Transverse colon (tissue), 4 donors: ENCODE measurements at regions not wholly inside any gene's neighbourhood (a gene's known extent, or its start where the extent isn't known, plus 50 kb on each side); places are given as distances from the start of the nearest gene placed in this dataset.
A peak's percentile ranks its signal among the peaks of the same experiment; 100 is the strongest.

Source experiments
- DNase-seq: peaks from one replicate; pipeline ENCODE4 v3.0.0-alpha.2; 2019
- H3K27ac ChIP-seq, 4 donors: fragments of 200-600 bp; sonication (generic); 2 replicates each; pipeline ENCODE4 v1.5.1; 2016 to 2018; ENCODE audit warnings: inconsistent platforms in 4 of 4
- H3K27me3 ChIP-seq: fragments of 200-600 bp; sonication (generic); 2 replicates; pipeline ENCODE4 v1.5.1; 2017; ENCODE audit warnings: inconsistent platforms
- H3K36me3 ChIP-seq, 4 donors: fragments of 200-600 bp; sonication (generic); 2 replicates each; pipeline ENCODE4 v1.5.1; 2017 to 2019; ENCODE audit warnings: inconsistent platforms in 4 of 4
- H3K4me1 ChIP-seq, 4 donors: fragments of 200-600 bp; sonication (generic); 2 replicates each; pipeline ENCODE4 v1.5.1; 2017 to 2020; ENCODE audit warnings: inconsistent platforms in 4 of 4
- H3K4me3 ChIP-seq, 4 donors: fragments of 200-600 bp; sonication (generic); 1 replicate in 1 of 4; 2 replicates in 3 of 4; pipeline versions ENCODE4 v1.5.1 to v1.6.1; 2017 to 2019; ENCODE audit warnings: inconsistent platforms in 4 of 4
- H3K9me3 ChIP-seq, 2 donors: fragments of 200-600 bp; sonication (generic); 2 replicates each; pipeline ENCODE4 v1.5.1; 2017 to 2019; ENCODE audit warnings: inconsistent platforms in 2 of 2
- CTCF ChIP-seq, 5 experiments: fragments of 200-600 bp in 3 of 5; fragments of 450-650 bp in 2 of 5; sonication (generic) in 3 of 5; IDR thresholded peaks; 1 replicate in 2 of 5; 2 replicates in 3 of 5; pipeline ENCODE4 v1.5.1; 2016 to 2017; ENCODE audit warnings: antibody characterized with exemption in 5 of 5, inconsistent platforms in 3 of 5, mild to moderate bottlenecking in 2 of 5, moderate library complexity in 1 of 5
- EP300 ChIP-seq: sonication (generic); formaldehyde crosslinking; IDR thresholded peaks from one replicate; pipeline ENCODE4 v1.6.1; 2017; ENCODE audit warnings: antibody characterized with exemption, low read depth
- POLR2A ChIP-seq: fragments of 450-650 bp; IDR thresholded peaks from one replicate; pipeline ENCODE4 v1.6.1; 2016; ENCODE audit warnings: antibody characterized with exemption, mild to moderate bottlenecking, moderate library complexity
- POLR2AphosphoS5 ChIP-seq, 3 donors: sonication (generic); formaldehyde crosslinking; IDR thresholded peaks; one replicate each; pipeline ENCODE4 v1.6.1; 2016; ENCODE audit warnings: antibody characterized with exemption in 3 of 3
- WGBS, 2 donors: methylation state at CpG; one replicate each; pipeline ENCODE4 v1.1.5; 2018; ENCODE audit warnings: low coverage in 1 of 2; 5-methylcytosine and 5-hydroxymethylcytosine counted together
- in situ Hi-C, 4 donors: fragments of 200-750 bp; cut with MboI; loops; one replicate each; pipeline versions ENCODE4 v1.15.0 to v1.15.1; 2017; ENCODE audit warnings: low sequenced_read_pairs in 3 of 4, low pct_ligation_motif_present in 1 of 4, low pct_unique_long_range_greater_than_20kb in 1 of 4
- intact Hi-C: fragments of 100-400 bp; cut with DNase I; formaldehyde crosslinking; loops from one replicate; pipeline ENCODE4 v1.15.1; 2023; ENCODE audit warnings: low total_unique reads

GRCh38 chr13:73851104-73851503 lies 283.1 kb downstream of the KLF12 start:
- in situ Hi-C loops (no loop called here), intact Hi-C loops (no loop called here)
- no peak overlapping the region for H3K4me3 ChIP-seq
- H3K9me3 ChIP-seq, result no peaks in the 10 kb centered on the region
- H3K4me1 ChIP-seq, result no peaks in the 10 kb centered on the region
- H3K27me3 ChIP-seq, result no peaks in the 10 kb centered on the region
- 79 to 86% methylated on average over 3 of the region's 3 CpGs for WGBS, 2 donors
- no peaks in the 10 kb centered on the region for H3K36me3 ChIP-seq
- H3K27ac ChIP-seq, result no peak overlapping the region
- TF ChIP-seq POLR2AphosphoS5 (IDR thresholded peaks at IDR 0.05) (no peak), EP300 (no peak), CTCF (IDR thresholded peaks at IDR 0.05) (no peak), POLR2A (no peak)
- no peak for DNase-seq

- WGBS, 2 donors, result 47 to 53% methylated on average over 5 of the region's 5 CpGs
- in situ Hi-C loops (no loop called here), intact Hi-C loops (no loop called here)
- H3K4me3 ChIP-seq, result no peak overlapping the region
- no peak for DNase-seq
- TF ChIP-seq CTCF (IDR thresholded peaks at IDR 0.05) (no peak), POLR2A (no peak)
- no peaks in the 10 kb centered on the region for H3K9me3 ChIP-seq
- no peaks in the 10 kb centered on the region for H3K27me3 ChIP-seq
- H3K36me3 ChIP-seq, result no peaks in the 10 kb centered on the region
- no peak overlapping the region for H3K27ac ChIP-seq
- no peaks in the 10 kb centered on the region for H3K4me1 ChIP-seq
Measured at GRCh38 chr13:73850104-73850873, 283.9 kb downstream of the KLF12 start.

GRCh38 chr13:73849292-73849691 lies 284.9 kb downstream of the KLF12 start:
- no peaks in the 10 kb centered on the region for H3K36me3 ChIP-seq
- H3K27me3 ChIP-seq, result no peaks in the 10 kb centered on the region
- peak; percentile 26 to 39 (median 36) for TF ChIP-seq CTCF (IDR thresholded peaks at IDR 0.05)
- no peak for TF ChIP-seq POLR2A
- no peak overlapping the region for H3K27ac ChIP-seq
- in situ Hi-C loops, result loop anchor here in 1 of 4 donors (25.0 kb wide), 1 partner anchor 438 kb away; no protein-coding TSS in a partner anchor
- intact Hi-C loops, result no loop called here
- peak; percentile 28 for DNase-seq
- H3K4me3 ChIP-seq, result no peak overlapping the region
- H3K4me1 ChIP-seq, result no peaks in the 10 kb centered on the region
- 74% methylated on average over 4 to 5 of the region's 5 CpGs for WGBS, 2 donors
- no peaks in the 10 kb centered on the region for H3K9me3 ChIP-seq

- no peaks in the 10 kb centered on the region for H3K4me1 ChIP-seq
- no peaks in the 10 kb centered on the region for H3K9me3 ChIP-seq
- no peak overlapping the region for H3K4me3 ChIP-seq
- no peak for DNase-seq
- in situ Hi-C loops, result loop anchor here in 1 of 4 donors (25.0 kb wide), 1 partner anchor 442 kb away; no protein-coding TSS in a partner anchor
- WGBS, 2 donors, result 100% methylated on average over 1 of the region's 1 CpG
- TF ChIP-seq EP300 (no peak), CTCF (IDR thresholded peaks at IDR 0.05) (no peak), POLR2A (no peak), POLR2AphosphoS5 (IDR thresholded peaks at IDR 0.05) (no peak)
- intact Hi-C loops, result no loop called here
- H3K27ac ChIP-seq, result no peak overlapping the region
- H3K27me3 ChIP-seq, result no peaks in the 10 kb centered on the region
- no peaks in the 10 kb centered on the region for H3K36me3 ChIP-seq
Measured at GRCh38 chr13:73844986-73845385, 289.2 kb downstream of the KLF12 start.
